ENCODE measurements at regions not wholly inside any gene's neighbourhood (a gene's known extent, or its start where the extent isn't known, plus 50 kb on each side); places are given as distances from the start of the nearest gene placed in this dataset.

DNA sequence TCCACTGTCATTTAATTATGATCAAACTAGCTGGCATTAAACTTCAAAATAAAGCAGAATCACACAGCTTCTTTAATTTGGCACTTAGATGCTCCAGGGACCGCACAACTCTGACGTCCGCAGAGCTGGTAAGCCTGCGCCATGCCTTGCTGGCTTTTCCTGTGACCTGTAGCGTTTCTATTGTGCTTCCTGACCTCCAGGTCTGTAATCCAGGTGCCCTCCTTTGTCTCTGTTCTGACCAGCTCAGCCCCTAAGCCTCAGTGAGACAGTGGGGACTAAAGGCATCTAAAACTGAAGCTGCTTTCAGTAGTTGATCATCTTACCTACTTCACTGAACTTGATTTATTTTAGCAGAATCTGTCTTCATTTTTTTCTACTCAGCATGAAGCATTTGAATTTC lies 249.7 kb upstream of the RGPD4 start:
- BruUV-seq (replicated peaks): no TSS peak
- Histone ChIP-seq H3K27ac (ENCODE audit: low read depth, low read length, poor library complexity, severe bottlenecking) (no peak overlapping the region), H3K9me3 (ENCODE audit: low read depth, low read length, poor library complexity, severe bottlenecking) (no peaks in the 10 kb centered on the region), H3K4me1 (ENCODE audit: insufficient read depth, low read length, poor library complexity, severe bottlenecking) (no peaks in the 10 kb centered on the region), H3K27me3 (replicated peaks; ENCODE audit: insufficient read depth, low read depth, low read length, poor library complexity) (no peaks in the 10 kb centered on the region), H3K36me3 (ENCODE audit: insufficient read depth, low read length, poor library complexity, severe bottlenecking) (no peaks in the 10 kb centered on the region), H3K4me3 (ENCODE audit: low read depth, low read length, poor library complexity, severe bottlenecking) (no peak overlapping the region)
- intact Hi-C loops (cut with micrococcal nuclease; ENCODE audit: unreplicated experiment): no loop called here
- TF ChIP-seq, protein P1, sequence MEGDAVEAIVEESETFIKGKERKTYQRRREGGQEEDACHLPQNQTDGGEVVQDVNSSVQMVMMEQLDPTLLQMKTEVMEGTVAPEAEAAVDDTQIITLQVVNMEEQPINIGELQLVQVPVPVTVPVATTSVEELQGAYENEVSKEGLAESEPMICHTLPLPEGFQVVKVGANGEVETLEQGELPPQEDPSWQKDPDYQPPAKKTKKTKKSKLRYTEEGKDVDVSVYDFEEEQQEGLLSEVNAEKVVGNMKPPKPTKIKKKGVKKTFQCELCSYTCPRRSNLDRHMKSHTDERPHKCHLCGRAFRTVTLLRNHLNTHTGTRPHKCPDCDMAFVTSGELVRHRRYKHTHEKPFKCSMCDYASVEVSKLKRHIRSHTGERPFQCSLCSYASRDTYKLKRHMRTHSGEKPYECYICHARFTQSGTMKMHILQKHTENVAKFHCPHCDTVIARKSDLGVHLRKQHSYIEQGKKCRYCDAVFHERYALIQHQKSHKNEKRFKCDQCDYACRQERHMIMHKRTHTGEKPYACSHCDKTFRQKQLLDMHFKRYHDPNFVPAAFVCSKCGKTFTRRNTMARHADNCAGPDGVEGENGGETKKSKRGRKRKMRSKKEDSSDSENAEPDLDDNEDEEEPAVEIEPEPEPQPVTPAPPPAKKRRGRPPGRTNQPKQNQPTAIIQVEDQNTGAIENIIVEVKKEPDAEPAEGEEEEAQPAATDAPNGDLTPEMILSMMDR (conservative IDR thresholded peaks at IDR 0.05; ENCODE audit: low read depth, low read length): no peak
- TF ChIP-seq EZH2 (IDR thresholded peaks at IDR 0.05; ENCODE audit: borderline replicate concordance, low read depth, low read length, poor library complexity, severe bottlenecking): no peak
- no peak for DNase-seq (ENCODE audit: low spot score)
- CTCF ChIA-PET: no interaction called here
- POLR2A ChIA-PET (ENCODE audit: low non-redundant PET): no interaction called here

DNA sequence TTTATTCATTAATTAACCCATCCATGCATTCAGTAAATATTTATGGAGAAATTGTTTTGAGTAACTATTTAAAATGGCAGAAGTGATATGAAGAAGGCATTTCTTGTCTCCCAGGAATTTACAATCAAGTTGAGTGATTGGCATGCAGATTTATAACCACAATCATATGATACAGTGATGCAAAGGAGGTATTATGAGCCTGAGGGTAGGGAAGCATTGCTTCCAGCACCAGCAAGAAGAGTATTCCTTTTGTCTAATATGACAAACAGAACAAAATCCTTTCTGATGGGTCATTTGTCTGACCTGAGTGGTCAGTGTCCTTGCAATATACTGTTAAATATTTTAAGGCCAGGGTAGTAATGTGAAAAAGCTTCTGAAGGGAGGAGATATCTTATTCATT lies 244.2 kb upstream of the RGPD4 start:
- POLR2A ChIA-PET (ENCODE audit: low non-redundant PET): no interaction called here
- TF ChIP-seq EZH2 (IDR thresholded peaks at IDR 0.05; ENCODE audit: borderline replicate concordance, low read depth, low read length, poor library complexity, severe bottlenecking): no peak
- TF ChIP-seq, protein P1 (conservative IDR thresholded peaks at IDR 0.05; ENCODE audit: low read depth, low read length): no peak
- Histone ChIP-seq H3K4me1 (ENCODE audit: insufficient read depth, low read length, poor library complexity, severe bottlenecking) (no peaks in the 10 kb centered on the region), H3K36me3 (ENCODE audit: insufficient read depth, low read length, poor library complexity, severe bottlenecking) (no peaks in the 10 kb centered on the region), H3K27me3 (replicated peaks; ENCODE audit: insufficient read depth, low read depth, low read length, poor library complexity) (no peaks in the 10 kb centered on the region), H3K4me3 (ENCODE audit: low read depth, low read length, poor library complexity, severe bottlenecking) (no peak overlapping the region), H3K27ac (ENCODE audit: low read depth, low read length, poor library complexity, severe bottlenecking) (no peak overlapping the region), H3K9me3 (ENCODE audit: low read depth, low read length, poor library complexity, severe bottlenecking) (no peaks in the 10 kb centered on the region)
- CTCF ChIA-PET: no interaction called here
- DNase-seq (ENCODE audit: low spot score): no peak
- no TSS peak for BruUV-seq (replicated peaks)
- intact Hi-C loops (cut with micrococcal nuclease; ENCODE audit: unreplicated experiment): no loop called here

DNA sequence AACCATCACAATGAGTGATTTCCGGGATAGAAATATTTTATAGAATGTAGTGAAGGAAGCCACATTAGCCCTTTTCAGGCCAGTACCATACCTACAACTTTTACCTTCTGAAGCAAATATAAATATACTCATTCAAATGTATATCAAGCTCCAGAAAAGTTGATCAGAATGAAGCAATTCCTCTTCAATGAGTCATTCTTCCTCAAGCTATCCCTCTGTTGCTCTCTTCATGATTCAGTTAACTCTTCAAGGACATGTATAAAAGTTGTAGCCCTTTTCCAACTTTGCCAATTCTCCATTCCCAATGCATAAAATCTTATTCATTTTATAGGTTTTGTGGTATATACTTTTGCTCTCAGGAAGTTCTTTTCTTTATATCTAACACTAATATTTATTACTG lies 242.1 kb upstream of the RGPD4 start:
- Histone ChIP-seq H3K36me3 (ENCODE audit: insufficient read depth, low read length, poor library complexity, severe bottlenecking) (no peaks in the 10 kb centered on the region), H3K27ac (ENCODE audit: low read depth, low read length, poor library complexity, severe bottlenecking) (no peak overlapping the region), H3K9me3 (ENCODE audit: low read depth, low read length, poor library complexity, severe bottlenecking) (no peaks in the 10 kb centered on the region), H3K4me3 (ENCODE audit: low read depth, low read length, poor library complexity, severe bottlenecking) (no peak overlapping the region), H3K4me1 (ENCODE audit: insufficient read depth, low read length, poor library complexity, severe bottlenecking) (no peaks in the 10 kb centered on the region), H3K27me3 (replicated peaks; ENCODE audit: insufficient read depth, low read depth, low read length, poor library complexity) (no peaks in the 10 kb centered on the region)
- DNase-seq (ENCODE audit: low spot score): no peak
- intact Hi-C loops (cut with micrococcal nuclease; ENCODE audit: unreplicated experiment): no loop called here
- ChIA-PET POLR2A (ENCODE audit: low non-redundant PET) (no interaction called here), CTCF (no interaction called here)
- no TSS peak for BruUV-seq (replicated peaks)
- TF ChIP-seq, protein P1 (conservative IDR thresholded peaks at IDR 0.05; ENCODE audit: low read depth, low read length): no peak
- no peak for TF ChIP-seq EZH2 (IDR thresholded peaks at IDR 0.05; ENCODE audit: borderline replicate concordance, low read depth, low read length, poor library complexity, severe bottlenecking)

Measured in A673 (cell line).